LNCaP clone FGC (cell line): ENCODE measurements at regions not wholly inside any gene's neighbourhood (a gene's known extent, or its start where the extent isn't known, plus 50 kb on each side); places are given as distances from the start of the nearest gene placed in this dataset.

Source experiments
- DNase-seq: peaks from one replicate; pipeline ENCODE4 v3.0.0-alpha.2; 2011; ENCODE audit warnings: low read depth
- H3K4me3 ChIP-seq: 2 replicates; pipeline ENCODE4 v1.5.1; 2011; ENCODE audit warnings: mild to moderate bottlenecking, low read depth, low read length, control low read depth
- CTCF ChIP-seq: IDR thresholded peaks from 2 replicates; pipeline ENCODE4 v1.5.1; 2012; ENCODE audit warnings: mild to moderate bottlenecking; ENCODE audit not compliant: control insufficient read depth, insufficient read depth; ENCODE audit errors: extremely low read depth

- no peak for DNase-seq
- no peak overlapping the region for H3K4me3 ChIP-seq
Measured at GRCh38 chr13:62997038-62997599, 1581.5 kb upstream of the PCDH20 start.

GRCh38 chr13:62973804-62974203, 1558.2 kb upstream of the PCDH20 start:
- no peak for DNase-seq
- no peak for TF ChIP-seq CTCF
- H3K4me3 ChIP-seq: no peak overlapping the region

More at GRCh38 chr13:62997038-62997599, 1581.5 kb upstream of the PCDH20 start:
- no peak for TF ChIP-seq CTCF

- no peak for DNase-seq
- TF ChIP-seq CTCF: no peak
- no peak overlapping the region for H3K4me3 ChIP-seq
Measured at GRCh38 chr13:62964522-62964921, 1548.9 kb upstream of the PCDH20 start.

- TF ChIP-seq CTCF: no peak
- H3K4me3 ChIP-seq: no peak overlapping the region
- no peak for DNase-seq
Measured at GRCh38 chr13:62960723-62961122, 1545.1 kb upstream of the PCDH20 start.

- no peak for DNase-seq
- no peak for TF ChIP-seq CTCF
Measured at GRCh38 chr13:62933809-62934208, 1518.2 kb upstream of the PCDH20 start.

GRCh38 chr13:62932256-62932883, 1516.7 kb upstream of the PCDH20 start:
- H3K4me3 ChIP-seq: no peak overlapping the region
- no peak for TF ChIP-seq CTCF
- no peak for DNase-seq

More at GRCh38 chr13:62933809-62934208, 1518.2 kb upstream of the PCDH20 start:
- H3K4me3 ChIP-seq: no peak overlapping the region

GRCh38 chr13:62931853-62932252, 1516.2 kb upstream of the PCDH20 start:
- no peak overlapping the region for H3K4me3 ChIP-seq
- no peak for DNase-seq
- TF ChIP-seq CTCF: no peak
